NCI-H2227 treated with DMSO at 0.1 percent for 48 hours (cell line): ENCODE measurements at regions not wholly inside any gene's neighbourhood (a gene's known extent, or its start where the extent isn't known, plus 50 kb on each side); places are given as distances from the start of the nearest gene placed in this dataset.
"Not testable (repeated sequence)": the region's sequence is repeated elsewhere in the genome, so short reads cannot be mapped to it uniquely, and the experiment has no call there.

Experiments
- DNase-seq: peaks from one replicate; lab custom pipeline; 2025; lab: John Stamatoyannopoulos, UW

- DNase-seq = no peak
These were observed 100.1 kb upstream of the MRPS22 start for GRCh38 chr3:139243710-139244109.

GRCh38 chr3:139248593-139249255 lies 95.1 kb upstream of the MRPS22 start:
- DNase-seq = no peak

GRCh38 chr3:139251529-139251928 lies 92.3 kb upstream of the MRPS22 start:
- DNase-seq = no peak

- DNase-seq = no peak
These were observed 91.1 kb upstream of the MRPS22 start for GRCh38 chr3:139252719-139253118.

- DNase-seq = no peak
These were observed 85.5 kb upstream of the MRPS22 start for GRCh38 chr3:139258276-139258675.

GRCh38 chr3:139259398-139259797 lies 84.4 kb upstream of the MRPS22 start:
- no peak for DNase-seq

GRCh38 chr3:139260041-139260486 lies 83.8 kb upstream of the MRPS22 start:
- DNase-seq = no peak

GRCh38 chr3:139260793-139261736 lies 82.8 kb upstream of the MRPS22 start:
- no peak for DNase-seq

GRCh38 chr3:139261754-139262586 lies 81.8 kb upstream of the MRPS22 start:
- DNase-seq = no peak

- DNase-seq = no peak
These were observed 80.0 kb upstream of the MRPS22 start for GRCh38 chr3:139263798-139264197.

GRCh38 chr3:139264375-139264774 lies 79.4 kb upstream of the MRPS22 start:
- DNase-seq = no peak

GRCh38 chr3:139265131-139266016 lies 78.4 kb upstream of the MRPS22 start:
- DNase-seq = no peak

- no peak for DNase-seq
These were observed 76.2 kb upstream of the MRPS22 start for GRCh38 chr3:139267300-139268246.

GRCh38 chr3:139269984-139270383 lies 73.8 kb upstream of the MRPS22 start:
- no peak for DNase-seq

GRCh38 chr3:139270652-139271051 lies 73.2 kb upstream of the MRPS22 start:
- DNase-seq = not testable (repeated sequence)

GRCh38 chr3:139280027-139280671 lies 63.7 kb upstream of the MRPS22 start:
- no peak for DNase-seq

GRCh38 chr3:139281096-139281495 lies 62.7 kb upstream of the MRPS22 start:
- DNase-seq = no peak

GRCh38 chr3:139281522-139282196 lies 62.2 kb upstream of the MRPS22 start:
- DNase-seq = peak; percentile 85

GRCh38 chr3:139283301-139283700 lies 60.5 kb upstream of the MRPS22 start:
- DNase-seq = no peak
